GOT3 (cell line): ENCODE measurements at regions not wholly inside any gene's neighbourhood (a gene's known extent, or its start where the extent isn't known, plus 50 kb on each side); places are given as distances from the start of the nearest gene placed in this dataset.

Source experiments
- DNase-seq: peaks from one replicate; lab custom pipeline; 2025; ENCODE audit warnings: mixed read lengths; lab: John Stamatoyannopoulos, UW

DNA sequence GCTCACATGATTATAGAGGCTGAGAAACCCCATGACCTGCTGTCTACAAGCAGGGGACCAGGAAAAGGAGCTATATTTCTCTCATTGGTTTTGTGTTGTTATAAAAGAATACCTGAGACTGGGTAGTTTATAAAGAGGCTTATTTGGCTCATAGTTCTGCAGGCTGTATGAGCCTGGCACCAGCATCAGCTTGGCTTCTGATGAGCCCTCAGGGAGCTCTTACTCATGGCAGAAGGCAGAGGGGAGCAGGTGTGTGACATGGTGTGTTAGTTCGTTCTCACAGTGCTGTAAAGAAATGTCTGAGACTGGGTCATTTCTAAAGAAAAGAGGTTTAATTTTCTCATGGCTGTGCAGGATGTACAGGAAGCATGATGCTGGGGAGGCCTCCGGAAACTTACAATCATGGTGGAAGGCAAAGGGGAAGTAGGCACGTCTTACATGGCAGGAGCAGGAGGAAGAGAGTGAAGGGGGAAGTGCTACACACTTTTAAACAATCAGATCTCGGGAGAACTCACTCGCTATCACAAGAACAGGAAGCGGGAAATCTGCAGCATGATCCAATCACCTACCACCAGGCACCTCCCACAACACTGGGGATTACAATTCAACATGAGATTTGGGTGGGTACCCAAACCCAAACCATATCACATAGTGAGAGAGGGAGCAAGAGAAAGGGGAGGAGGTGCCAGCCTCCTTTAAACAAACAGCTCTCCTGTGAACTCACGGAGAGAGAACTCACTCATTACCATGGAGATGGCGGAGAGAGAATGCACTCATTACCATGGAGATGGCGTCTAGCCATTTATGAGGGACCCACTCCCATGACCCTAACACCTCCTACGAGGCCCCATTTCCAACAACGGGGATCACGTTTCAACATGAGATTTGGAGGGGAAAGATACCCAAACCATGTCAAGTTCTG, 133.4 kb downstream of the JCAD start:
- DNase-seq: no peak

DNA sequence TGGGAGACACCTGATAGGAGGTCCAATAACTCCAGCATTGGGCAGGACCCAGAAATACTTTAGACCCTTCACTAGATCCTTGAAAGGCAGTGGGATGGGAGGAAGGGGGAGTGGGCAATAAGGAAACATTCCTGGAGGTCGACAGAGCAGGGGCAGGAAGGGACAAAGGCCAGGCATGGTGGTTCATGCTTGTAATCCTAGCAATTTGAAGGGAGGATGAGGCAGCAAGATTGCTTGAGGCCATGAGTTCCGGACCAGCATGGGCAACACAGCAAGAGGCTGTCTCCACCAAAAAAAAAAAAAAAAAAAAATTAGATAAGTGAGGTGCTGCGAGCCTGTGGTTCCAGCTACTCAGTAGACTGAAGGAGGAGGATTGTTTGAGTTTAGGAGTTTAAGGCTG, 134.9 kb downstream of the JCAD start:
- DNase-seq: no peak

DNA sequence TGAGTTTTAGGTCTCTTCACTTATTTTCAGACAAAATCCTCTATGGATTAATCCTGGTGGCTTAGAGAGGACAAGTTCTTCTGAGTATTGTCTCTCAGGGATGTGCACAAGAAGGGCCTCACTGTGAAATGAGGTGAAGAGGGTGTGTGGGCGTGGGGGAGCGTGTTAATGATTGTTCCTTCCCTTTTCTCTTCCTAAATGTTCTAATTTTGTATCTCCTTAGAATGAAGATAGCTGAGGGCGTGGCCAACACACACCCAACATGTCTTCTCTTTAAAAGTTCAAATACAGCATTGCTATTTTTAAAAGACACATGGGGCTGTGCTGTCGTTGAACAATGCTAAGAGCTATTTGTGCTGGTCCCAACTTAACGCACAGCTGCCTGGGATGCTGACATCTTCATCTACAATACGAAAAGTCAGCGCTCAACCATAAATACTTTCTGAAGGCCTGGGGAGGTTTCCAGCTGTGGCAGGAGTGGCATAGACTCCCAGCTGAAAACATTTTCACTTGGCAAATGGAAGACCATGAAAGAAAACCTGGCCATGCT, 135.9 kb downstream of the JCAD start:
- no peak for DNase-seq

DNA sequence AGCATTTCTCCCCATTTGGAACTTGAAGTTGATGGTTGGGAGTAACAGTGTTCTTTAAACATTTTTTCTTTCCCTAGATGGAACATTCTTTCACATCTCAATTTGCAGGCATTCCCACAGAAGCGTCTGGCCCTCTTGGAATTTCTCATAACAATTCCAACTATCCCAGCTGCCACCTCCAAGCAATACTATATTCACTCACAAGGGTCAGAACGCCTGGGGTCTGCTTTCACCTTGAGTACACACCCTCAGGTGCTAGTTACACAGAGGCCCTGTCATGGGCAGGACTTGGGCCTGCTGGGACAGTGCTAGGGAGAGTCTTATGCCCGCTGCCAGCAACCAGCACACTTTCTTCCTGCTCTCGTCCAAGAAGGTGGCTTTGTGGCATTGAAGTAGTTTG, 136.5 kb downstream of the JCAD start:
- no peak for DNase-seq

DNA sequence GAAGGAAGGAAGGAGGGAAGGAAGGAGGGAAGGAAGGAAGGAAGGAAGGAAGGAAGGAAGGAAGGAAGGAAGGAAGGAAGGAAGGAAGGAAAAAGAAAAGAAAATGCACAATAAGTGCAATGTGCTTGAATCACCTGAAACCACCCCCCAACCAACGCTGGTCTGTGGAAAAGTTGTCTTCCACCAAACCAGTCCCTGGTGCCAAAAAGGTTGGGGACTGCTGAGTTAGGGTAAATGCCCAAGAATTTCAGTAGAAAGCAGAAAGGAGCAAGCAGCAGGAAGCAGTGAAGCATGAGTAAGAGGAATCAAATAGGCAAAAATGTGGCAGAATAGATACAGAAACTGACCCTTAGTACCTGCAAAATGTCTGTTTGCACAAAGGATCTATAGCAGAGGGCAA, 137.2 kb downstream of the JCAD start:
- DNase-seq: no peak

DNA sequence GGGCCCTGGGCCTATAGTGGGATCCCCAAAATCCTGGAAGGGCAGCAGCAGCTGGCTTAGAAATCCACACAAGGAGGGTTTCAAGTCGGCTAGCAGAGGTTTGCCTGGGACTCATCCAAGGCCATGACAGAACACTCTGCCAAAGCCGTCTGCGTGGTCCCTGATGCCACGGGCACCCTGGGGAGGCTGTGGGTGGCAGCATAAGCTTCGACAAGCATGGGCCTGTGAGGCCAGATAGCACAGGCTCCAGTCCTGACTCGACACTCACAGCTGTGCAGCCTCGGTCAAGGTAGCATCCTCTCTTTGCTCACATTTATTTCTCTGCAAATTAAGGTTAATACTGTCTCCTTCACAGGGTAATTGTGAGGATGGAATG, 138.3 kb downstream of the JCAD start:
- no peak for DNase-seq

DNA sequence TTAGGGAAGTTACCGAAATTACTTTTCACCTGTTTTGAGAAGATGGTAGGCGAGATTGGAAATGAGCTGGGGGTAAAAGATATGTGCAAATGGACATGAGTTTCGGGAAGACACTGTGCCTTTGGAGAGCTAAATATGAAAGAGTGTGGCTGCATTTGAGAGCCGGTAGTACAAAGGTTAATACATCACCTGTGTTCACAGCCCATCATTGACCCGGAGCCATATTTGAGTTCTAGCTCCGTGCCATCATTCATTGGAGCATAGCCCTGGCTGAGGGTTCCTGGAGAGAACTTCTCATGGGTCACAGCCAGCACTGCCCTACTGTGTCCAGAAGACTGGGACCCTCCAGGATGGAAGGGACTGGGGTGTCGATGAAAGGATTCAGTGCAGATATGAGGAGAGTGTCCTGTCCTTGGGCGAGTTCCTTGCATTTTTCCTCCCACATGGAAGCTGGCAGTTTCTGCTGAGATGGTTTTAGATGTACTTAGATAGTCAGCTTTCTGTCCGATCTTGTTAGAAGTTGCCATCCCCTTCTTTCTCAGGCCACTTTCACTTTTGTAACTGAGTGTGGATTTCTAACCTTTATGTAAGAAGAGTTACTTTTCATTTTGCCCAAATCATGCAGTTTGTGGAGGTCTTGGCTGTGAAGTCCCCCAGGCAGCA, 138.8 kb downstream of the JCAD start:
- DNase-seq: no peak

DNA sequence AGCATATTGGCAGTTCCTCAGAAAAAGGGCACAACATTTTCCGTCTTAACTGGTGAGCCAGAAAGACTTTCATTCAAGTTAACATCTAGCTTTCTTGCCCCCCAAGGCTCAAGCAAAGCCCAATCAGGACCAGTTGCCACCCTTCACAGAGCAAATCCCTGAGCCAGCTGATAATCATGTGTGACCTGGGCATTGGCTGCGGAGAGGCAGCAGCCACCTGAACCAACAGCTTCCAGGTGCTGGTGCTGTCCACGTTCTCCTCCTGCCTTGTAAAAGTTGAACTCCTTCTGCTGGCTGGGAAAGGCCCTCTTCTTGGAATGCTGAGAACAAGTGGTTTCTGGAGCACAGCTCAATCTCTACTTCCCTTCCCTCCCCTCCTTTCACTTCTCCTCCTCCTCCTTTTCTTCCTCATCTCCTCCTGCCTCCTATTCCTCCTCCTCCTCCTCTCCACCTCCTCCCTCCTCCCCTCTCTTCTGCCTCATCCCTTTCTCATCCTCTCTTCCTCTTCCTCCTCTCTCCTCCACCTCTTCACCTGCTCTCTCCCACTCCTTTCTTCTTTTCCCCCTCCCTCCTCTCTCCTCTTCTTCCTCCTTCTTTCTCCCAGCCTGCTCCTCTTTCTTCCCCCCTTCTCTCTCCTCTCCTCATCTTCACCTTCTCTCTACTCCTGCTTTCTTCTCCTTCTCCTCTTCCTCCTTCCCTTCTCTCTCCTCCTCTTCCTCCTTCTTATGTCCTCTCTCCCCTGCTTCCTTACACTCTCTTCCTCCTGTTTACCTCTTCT, 140.6 kb downstream of the JCAD start:
- DNase-seq: no peak

DNA sequence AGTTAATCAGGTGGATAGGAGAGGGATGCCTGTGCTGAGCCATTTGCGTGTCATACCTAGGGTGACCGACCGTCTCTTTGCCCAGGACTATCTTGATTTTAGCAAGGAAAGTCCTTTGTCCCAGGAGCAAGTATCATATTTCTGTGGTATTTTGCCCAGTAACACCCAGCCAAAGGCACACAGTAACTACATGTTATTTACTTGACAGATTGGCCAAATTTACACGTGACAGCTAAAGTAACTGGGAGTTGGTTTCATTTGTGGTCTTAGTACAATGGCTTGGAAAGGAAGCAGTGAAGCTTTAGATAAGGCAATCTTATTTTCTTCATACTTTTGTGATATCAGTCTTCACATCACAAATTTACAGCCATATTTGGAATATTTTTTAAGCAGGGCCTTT, 142.1 kb downstream of the JCAD start:
- no peak for DNase-seq

DNA sequence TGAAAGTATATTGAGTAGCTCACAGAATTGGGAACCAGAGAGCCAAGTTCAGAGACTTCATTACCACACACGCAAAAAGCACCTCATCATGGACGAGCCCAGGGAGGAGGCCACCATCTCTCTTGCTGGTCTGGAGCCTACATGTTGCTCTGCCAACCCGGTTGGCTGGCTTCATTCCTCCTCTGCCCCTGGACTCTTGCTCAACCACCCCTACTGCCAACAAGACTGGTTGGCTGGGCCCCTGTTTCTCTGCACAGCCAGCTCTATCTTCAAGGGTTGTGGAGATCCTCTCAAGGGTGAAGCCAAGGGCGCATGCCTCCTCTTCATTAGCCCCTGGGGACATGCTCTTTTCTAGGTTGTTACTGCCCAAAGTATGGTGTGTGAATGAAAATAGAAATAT, 142.7 kb downstream of the JCAD start:
- no peak for DNase-seq

DNA sequence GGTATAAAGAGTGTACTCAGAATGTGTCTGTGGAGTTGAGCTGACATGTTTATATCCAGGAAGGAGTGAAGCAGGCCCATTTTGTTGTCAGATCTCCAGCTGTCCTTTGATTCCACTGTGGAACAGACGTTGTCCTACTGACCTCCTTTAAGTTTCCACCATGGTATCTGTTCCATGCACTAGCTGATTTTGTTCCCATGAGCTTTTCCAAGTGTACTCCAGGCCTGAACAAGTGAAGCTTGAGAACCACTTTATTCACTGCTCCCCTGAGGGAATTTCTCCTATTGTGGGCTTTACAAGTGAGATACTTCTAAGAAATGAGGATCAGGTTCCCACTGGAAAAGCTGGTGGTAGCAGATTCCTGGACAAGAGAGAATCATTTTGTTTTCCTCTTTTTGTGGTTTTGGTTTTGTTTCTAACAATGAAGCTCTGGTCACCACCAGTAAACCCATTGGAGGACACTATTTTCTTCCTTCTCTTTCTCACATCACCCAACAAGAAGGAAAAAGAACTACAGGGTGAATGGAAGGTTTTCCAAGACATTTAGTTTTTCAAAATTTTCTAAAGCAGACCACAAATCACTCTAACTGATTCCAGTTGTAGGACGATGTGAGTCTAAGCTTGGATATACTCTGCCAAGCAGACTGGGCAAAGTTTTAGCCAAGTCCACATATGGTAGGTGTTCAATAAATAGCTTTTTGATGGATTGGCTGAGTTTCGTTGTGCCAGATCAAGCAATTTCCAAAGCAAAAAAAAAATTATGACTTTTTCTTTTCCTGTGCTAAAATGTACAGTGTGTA, 144.2 kb downstream of the JCAD start:
- DNase-seq: no peak

DNA sequence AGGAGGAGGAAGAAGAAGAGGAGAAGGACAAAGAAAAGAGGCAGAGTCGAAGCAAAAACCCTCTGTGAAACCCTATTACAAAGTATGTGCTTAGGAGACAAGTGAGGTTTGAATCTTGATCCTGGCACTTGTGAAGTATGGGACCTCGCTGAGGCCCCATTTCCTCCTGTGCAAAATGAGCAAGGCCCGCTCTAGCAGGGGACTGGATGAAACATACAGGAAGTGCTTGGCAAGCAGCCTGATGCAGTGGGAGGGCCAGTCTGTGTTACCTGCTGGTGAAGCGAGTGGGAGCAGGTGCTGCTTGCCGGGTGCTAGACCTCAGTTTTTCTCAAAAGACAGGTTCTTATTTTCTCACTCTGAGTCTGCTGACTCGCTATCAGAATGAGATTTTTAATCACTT, 150.4 kb downstream of the JCAD start:
- no peak for DNase-seq

DNA sequence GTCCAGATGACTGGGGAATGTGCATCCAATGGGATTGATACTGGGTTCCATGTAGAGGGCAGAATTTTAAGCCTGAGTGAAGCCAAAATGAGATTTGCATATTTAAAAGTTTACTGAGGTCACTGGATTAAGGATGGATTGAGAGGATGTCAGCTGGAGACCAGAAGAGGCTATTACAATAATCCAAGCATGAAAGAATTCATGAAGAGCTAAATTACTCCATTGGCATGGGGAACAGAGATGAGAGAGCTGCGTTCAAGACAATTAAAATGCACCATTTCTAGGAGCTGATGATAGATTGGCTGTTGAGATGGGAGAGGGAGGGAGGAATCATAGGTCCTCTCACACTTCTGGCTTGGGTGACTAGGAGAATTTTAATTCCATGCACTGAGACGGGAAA, 158.5 kb downstream of the JCAD start:
- DNase-seq: no peak

DNA sequence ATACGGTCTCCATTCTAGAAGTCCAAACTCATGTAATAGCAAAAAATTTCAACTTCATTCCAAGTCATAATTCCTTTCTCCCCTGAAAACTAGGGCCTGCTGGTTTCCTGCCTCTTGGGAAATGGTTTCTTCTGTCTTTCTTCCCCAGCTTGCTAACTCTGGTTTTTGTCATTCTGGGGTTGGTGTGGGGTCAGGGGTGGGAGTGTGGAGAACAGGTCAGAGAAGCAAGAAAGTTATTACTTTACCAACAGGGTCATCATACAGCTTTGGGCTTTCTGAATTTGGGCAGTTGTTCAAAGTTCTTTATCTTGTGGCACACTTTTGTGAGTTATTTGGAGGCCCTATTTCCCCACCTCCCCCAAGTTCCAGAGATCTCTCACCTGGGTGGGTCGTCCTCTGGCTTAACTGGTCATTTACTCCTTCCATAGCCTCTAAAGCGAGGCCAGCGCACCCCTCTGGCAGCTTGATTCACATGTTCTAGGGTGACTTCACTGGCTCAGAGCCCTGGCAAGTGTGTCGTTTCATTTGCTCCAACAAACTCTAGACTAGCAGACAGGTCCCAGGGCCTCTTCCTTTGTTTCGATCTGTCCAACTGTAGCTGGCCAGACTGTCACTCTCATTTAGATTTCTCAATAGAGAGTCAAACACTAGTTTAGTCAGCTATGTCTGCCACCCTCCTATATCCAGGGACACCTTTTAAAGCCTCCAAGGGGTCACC, 161.2 kb downstream of the JCAD start:
- DNase-seq: no peak

DNA sequence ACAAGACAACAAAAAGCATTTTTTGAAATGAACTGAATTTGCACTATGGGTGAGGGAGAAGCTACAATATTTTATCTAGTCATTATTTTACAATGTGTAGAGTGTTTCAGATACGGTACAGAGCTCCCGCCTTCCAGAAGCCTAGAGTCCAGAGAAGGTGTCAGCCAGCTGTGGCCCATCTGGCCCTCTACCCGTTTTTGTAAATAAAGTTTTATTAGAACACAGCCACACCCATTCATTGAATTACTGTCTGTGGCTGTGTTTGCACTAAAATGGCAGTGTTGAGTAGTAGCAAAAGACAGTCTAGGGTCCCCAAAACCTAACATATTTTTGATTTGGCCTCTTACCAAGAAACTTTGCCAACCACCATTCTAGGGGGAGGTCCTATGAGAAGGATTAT, 162.0 kb downstream of the JCAD start:
- DNase-seq: no peak

DNA sequence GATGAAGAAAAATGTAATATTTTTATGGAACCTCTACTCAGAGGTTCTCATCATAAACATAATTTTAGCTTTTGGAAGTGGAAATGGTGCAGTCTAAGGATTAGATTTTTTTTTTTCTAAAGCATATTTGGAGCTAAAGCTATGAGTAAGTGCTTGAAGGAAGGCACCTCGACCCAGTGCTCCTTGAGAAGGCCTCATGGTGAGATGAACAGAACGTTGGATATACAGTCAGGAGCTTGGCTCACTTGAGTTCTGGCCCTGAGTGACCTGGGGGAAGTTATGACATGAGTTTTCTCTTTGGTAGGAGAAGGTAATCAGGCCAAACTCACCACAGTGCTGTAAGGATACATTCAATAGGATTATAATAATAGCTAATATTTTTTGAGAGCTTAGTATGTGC, 163.3 kb downstream of the JCAD start:
- no peak for DNase-seq

DNA sequence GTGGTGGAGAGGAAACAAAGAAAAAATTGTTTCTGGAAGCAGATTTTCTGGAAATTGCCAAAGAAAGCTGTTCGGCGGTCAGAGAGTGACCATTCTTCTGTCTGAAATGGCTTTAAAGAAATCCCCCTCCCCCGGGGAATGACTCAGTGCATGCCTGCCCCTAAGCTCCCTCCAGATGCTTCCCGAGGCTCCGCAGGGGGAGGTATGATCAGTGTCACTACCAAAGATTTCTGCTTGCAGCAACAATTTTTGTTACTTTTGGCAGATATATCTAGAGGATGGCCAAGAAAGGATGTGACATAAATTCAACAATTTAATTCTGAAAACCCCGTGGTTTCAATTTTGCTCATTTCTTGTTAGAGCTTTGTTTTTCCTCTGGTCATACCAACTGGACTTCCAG, 163.9 kb downstream of the JCAD start:
- DNase-seq: no peak

DNA sequence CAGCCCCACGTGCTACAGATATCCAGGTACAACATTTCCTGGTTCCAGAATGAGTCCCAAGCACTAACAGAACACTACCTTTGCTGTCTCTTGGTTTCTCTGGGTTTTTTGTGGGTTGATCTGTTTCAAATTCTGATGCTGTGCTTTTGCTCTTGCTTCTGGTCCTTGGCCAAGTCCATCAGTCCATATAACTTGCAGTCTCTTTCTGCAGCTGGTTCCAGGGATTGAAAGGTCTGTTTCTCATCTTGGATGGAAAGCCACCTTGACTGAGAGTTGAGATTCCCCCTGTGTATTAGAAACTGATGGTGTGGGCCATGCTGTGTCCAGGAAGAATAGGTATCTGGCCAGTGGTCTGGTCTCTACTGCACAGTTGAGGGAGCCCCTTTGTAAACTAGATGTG, 171.1 kb downstream of the JCAD start:
- no peak for DNase-seq

DNA sequence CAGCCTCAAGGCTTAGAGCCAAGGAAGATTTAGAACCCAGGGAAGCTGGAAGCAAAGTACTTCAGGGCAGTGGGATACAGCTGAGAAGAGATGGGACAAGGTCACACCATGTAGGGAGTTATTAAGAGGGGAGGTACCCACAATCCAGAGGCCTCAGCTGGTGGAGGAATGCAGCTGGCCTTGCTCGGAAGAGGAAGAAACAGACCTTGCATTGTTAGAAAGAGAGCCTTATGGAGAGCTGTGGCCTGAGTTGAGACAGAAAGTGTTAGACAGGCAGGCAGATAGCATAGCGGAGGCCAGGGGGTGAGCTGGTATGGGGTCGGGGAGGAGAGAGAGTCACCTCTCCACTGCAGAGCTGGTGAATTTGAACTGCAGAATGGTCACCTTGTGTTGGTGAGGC, 173.1 kb downstream of the JCAD start:
- DNase-seq: no peak

DNA sequence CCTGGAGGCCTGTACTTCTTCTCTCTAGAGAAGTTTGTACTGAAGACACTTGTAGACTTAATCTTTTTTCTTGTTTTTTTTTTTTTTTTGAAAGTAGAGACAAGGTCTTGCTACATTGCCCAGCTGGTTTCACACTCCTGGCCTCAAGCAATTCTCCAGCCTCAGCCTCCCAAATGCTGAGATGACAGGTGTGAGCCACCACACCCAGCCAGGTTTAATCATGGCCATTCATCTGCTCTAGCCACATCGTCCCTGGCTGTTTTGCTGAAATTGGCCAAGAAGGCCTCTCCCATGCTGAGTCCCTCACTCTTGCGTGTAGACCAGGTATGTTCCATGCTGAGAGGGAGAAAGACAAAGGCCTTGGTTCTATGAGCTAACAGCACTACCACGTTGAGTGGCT, 176.2 kb downstream of the JCAD start:
- DNase-seq: no peak

DNA sequence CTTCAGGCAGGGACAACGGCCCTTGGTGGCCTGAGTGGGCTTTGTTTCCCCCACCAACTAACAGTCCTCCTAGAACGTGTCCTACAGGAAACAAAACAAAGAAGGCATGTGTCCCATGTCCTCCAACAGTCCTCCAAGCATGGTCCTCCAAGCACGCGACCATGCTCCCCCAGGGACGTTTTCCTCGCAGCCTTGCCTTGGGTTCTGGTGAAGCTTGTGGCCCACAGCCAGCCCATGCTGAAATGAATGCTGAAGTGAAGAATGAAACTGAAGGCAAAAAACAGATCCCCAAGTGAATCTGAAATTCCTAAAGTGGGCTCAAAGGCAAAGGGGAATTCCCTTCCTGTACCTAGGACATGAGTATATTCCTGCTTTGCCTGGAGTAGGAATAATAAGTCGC, 176.6 kb downstream of the JCAD start:
- no peak for DNase-seq
